Gastroesophageal sphincter (tissue), 4 donors: ENCODE measurements at regions not wholly inside any gene's neighbourhood (a gene's known extent, or its start where the extent isn't known, plus 50 kb on each side); places are given as distances from the start of the nearest gene placed in this dataset.

Experiments used
- ATAC-seq: fragments of 150-250 bp; one replicate; pipeline ENCODE4 v1.9.1; 2016; ENCODE audit warnings: mild to moderate bottlenecking, moderate library complexity
- H3K27ac ChIP-seq, 4 donors: fragments of 200-600 bp; sonication (generic) in 3 of 4; 1 replicate in 3 of 4; 2 replicates in 1 of 4; pipeline ENCODE4 v1.5.1; 2016 to 2019
- H3K27me3 ChIP-seq: fragments of 200-600 bp; sonication (generic); one replicate; pipeline ENCODE4 v1.5.1; 2019
- H3K36me3 ChIP-seq, 2 donors: fragments of 200-600 bp; sonication (generic); one replicate each; pipeline ENCODE4 v1.5.1; 2019; ENCODE audit warnings: control low read depth in 1 of 2
- H3K4me1 ChIP-seq, 3 donors: fragments of 200-600 bp; sonication (generic); 1 replicate in 2 of 3; 2 replicates in 1 of 3; pipeline ENCODE4 v1.5.1; 2016 to 2019; ENCODE audit warnings: control low read depth in 2 of 3
- H3K4me3 ChIP-seq, 2 donors: fragments of 200-600 bp; sonication (generic); one replicate each; pipeline ENCODE4 v1.5.1; 2019; ENCODE audit warnings: mild to moderate bottlenecking in 1 of 2, moderate library complexity in 1 of 2
- H3K9me3 ChIP-seq, 3 donors: fragments of 200-600 bp; sonication (generic); one replicate each; pipeline ENCODE4 v1.5.1; 2017 to 2019; ENCODE audit warnings: control low read depth in 2 of 3
- EP300 ChIP-seq: sonication (generic); formaldehyde crosslinking; IDR thresholded peaks from one replicate; pipeline ENCODE4 v1.6.1; 2017; ENCODE audit warnings: antibody characterized with exemption, mild to moderate bottlenecking
- POLR2A ChIP-seq, 2 donors: fragments of 450-650 bp; IDR thresholded peaks; one replicate each; pipeline ENCODE4 v1.6.1; 2017; ENCODE audit warnings: antibody characterized with exemption in 2 of 2, mild to moderate bottlenecking in 2 of 2, moderate library complexity in 1 of 2
- POLR2AphosphoS5 ChIP-seq: sonication (generic); formaldehyde crosslinking; IDR thresholded peaks from one replicate; pipeline ENCODE4 v1.6.1; 2017; ENCODE audit warnings: antibody characterized with exemption
- WGBS, 2 donors: methylation state at CpG; one replicate each; pipeline ENCODE4 v1.1.5; 2018; ENCODE audit warnings: low coverage in 1 of 2; 5-methylcytosine and 5-hydroxymethylcytosine counted together
- TF ChIP-seq, protein P1 (sequence below), 4 experiments: fragments of 200-600 bp in 2 of 4; fragments of 450-650 bp in 2 of 4; sonication (generic) in 1 of 4; IDR thresholded peaks; one replicate each; pipeline ENCODE4 v1.5.1; 2017 to 2019; ENCODE audit warnings: antibody characterized with exemption in 4 of 4, mild to moderate bottlenecking in 2 of 4, moderate library complexity in 2 of 4

DNA sequence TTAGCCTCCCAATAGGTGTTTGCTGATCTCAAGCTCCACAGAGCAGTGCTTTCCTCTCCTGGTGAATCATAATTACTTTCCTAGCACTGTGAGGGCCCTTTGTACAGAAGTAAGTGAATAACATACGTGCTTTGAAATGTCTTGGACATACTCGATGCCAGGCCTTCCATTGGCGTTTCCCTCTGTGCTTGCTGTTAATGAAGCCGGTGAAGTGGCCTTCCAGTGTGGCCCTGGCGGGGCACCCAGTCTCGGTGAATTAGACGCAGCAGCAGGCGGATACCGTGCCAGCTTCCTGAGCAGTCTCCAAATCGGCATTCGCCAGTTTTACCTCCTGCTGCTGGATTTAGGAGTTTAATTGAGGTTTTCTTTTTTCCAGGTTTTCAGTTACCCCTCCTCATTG lies 132.3 kb downstream of the HMX1 start:
- ATAC-seq = no peak
- Histone ChIP-seq H3K4me3 (no peak overlapping the region), H3K4me1 (no peaks in the 10 kb centered on the region), H3K27ac (no peak overlapping the region), H3K9me3 (peaks cover 0 to 6% (median 0%) of the 10 kb centered on the region in 3 donors), H3K36me3 (no peaks in the 10 kb centered on the region), H3K27me3 (peaks cover 35% of the 10 kb centered on the region)
- 74 to 80% methylated on average over 1 to 11 of the region's 11 CpGs for WGBS, 2 donors
- TF ChIP-seq, protein P1, sequence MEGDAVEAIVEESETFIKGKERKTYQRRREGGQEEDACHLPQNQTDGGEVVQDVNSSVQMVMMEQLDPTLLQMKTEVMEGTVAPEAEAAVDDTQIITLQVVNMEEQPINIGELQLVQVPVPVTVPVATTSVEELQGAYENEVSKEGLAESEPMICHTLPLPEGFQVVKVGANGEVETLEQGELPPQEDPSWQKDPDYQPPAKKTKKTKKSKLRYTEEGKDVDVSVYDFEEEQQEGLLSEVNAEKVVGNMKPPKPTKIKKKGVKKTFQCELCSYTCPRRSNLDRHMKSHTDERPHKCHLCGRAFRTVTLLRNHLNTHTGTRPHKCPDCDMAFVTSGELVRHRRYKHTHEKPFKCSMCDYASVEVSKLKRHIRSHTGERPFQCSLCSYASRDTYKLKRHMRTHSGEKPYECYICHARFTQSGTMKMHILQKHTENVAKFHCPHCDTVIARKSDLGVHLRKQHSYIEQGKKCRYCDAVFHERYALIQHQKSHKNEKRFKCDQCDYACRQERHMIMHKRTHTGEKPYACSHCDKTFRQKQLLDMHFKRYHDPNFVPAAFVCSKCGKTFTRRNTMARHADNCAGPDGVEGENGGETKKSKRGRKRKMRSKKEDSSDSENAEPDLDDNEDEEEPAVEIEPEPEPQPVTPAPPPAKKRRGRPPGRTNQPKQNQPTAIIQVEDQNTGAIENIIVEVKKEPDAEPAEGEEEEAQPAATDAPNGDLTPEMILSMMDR (IDR thresholded peaks at IDR 0.05) = no peak
- TF ChIP-seq EP300 (no peak), POLR2A (IDR thresholded peaks at IDR 0.05) (no peak), POLR2AphosphoS5 (no peak)

DNA sequence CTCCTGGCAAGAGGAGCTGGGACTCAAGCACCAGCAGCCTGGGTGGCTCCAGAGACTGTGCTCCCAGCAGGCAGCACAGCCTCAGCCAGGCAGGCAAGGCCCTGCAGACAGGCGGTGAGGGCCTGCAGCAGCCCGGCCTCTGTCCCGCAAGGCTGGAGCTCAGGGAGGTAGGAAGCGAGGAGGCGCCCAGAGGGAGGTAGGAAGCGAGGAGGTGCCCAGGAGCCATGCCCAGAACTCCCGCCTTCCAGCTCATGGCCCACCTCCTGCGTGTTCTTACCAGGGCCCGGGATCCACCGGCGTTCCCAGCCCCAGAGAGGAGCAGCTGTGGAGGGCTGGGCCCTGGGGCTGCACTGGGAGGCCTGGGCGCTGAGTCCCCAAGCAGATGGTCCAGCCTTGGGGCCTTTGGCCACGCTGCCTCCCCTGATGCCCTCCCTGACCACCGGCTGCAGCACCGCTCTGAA lies 133.1 kb downstream of the HMX1 start:
- H3K27me3 ChIP-seq = peaks cover 27% of the 10 kb centered on the region
- H3K36me3 ChIP-seq = no peaks in the 10 kb centered on the region
- H3K4me3 ChIP-seq = no peak overlapping the region
- ATAC-seq = no peak
- TF ChIP-seq, protein P1 (IDR thresholded peaks at IDR 0.05) = no peak
- TF ChIP-seq EP300 = no peak
- TF ChIP-seq POLR2A (IDR thresholded peaks at IDR 0.05) = no peak
- no peak for TF ChIP-seq POLR2AphosphoS5
- H3K9me3 ChIP-seq = peaks cover 0 to 7% (median 0%) of the 10 kb centered on the region in 3 donors
- no CpG with 5 or more reads among the region's 15 CpGs for WGBS, 2 donors
- no peaks in the 10 kb centered on the region for H3K4me1 ChIP-seq
- no peak overlapping the region for H3K27ac ChIP-seq

DNA sequence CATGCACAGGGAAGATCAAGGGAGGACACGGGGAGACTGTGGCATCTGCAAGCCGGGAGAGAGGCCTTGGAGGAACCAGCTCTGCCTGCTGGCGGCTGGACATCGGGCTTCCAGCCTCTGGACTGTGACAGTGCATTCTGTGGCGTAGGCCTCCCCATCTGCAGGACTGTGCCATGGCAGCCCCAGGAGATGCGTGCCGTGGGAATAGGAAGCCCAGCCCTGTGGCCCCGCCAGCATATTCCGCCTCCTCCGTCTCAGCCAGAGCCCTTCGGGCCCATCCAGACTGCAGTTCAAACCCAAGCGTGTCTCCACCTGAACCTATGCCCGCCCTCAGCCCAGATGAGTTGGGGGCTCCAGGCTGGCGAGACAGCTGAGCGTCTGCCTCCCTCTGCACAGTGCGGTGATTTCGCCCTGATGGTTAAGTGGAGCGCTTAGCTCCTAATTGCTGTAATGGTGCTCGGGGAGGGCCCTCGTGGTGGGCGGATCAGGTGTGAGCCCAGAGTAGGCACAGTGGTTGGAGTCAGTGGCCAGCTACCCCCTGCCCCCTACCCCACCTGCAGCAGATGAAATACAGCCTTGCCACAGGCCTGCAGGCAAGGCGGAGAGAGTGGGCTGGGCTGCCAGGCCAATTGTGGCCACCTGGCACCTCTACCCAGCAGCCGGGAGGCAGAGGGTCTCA lies 133.9 kb downstream of the HMX1 start:
- no peak for ATAC-seq
- peaks cover 26% of the 10 kb centered on the region for H3K27me3 ChIP-seq
- H3K27ac ChIP-seq = no peak overlapping the region
- no peak overlapping the region for H3K4me3 ChIP-seq
- WGBS, 2 donors = 76% methylated on average over 5 of the region's 23 CpGs; no CpG with 5 or more reads in 1 of the 2 donors
- TF ChIP-seq POLR2A (IDR thresholded peaks at IDR 0.05) = no peak
- no peak for TF ChIP-seq EP300
- TF ChIP-seq, protein P1 (IDR thresholded peaks at IDR 0.05) = no peak
- TF ChIP-seq POLR2AphosphoS5 = no peak
- no peaks in the 10 kb centered on the region for H3K4me1 ChIP-seq
- H3K9me3 ChIP-seq = peaks cover 0 to 9% (median 0%) of the 10 kb centered on the region in 3 donors
- H3K36me3 ChIP-seq = no peaks in the 10 kb centered on the region

DNA sequence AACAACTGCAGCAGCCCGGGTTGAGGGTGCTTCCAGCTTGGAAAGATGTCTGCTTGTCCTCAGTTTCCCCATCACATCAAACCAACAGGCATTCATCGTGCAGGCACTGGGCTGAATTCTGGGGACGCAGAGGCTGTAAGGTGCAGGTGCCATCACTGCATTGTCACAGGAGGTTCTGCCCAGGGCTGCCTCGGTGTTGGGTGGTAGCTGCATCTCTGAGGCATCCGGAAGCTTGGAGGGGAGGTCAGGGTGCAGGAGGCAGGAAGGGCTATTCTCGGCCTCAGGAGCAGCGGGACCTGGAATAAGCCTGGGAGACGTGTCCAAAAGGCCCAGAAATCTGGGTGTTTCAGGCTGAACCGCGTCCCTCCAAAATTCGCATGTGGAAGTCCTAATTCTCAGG lies 134.6 kb downstream of the HMX1 start:
- Histone ChIP-seq H3K9me3 (peaks cover 0 to 13% (median 0%) of the 10 kb centered on the region in 3 donors), H3K4me3 (no peak overlapping the region), H3K4me1 (no peaks in the 10 kb centered on the region), H3K27me3 (peaks cover 19% of the 10 kb centered on the region), H3K36me3 (no peaks in the 10 kb centered on the region), H3K27ac (no peak overlapping the region)
- TF ChIP-seq POLR2AphosphoS5 (no peak), EP300 (no peak), POLR2A (IDR thresholded peaks at IDR 0.05) (no peak)
- TF ChIP-seq, protein P1 (IDR thresholded peaks at IDR 0.05) = no peak
- WGBS, 2 donors = 88 to 92% methylated on average over 3 to 5 of the region's 11 CpGs
- ATAC-seq = no peak
